ENCODE measurements at regions not wholly inside any gene's neighbourhood (a gene's known extent, or its start where the extent isn't known, plus 50 kb on each side); places are given as distances from the start of the nearest gene placed in this dataset.

DNA sequence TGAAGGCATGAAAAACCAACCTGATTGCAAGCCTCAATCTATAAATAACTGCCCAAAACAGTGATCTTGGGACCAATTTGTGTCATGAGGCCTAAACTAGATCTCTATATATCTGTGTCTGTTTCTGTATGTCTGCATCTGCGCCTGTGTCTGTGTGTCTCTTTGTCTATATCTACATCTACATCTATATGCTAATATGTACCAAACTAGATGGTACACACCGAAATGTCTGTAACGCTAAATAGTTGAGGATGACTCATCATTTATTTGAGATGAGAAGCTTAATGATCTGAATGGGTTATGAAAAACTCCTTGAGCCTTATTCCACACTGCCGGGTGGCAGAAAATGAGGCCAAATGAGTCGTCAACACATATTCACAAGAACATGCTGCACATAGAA lies 982.3 kb downstream of the ROBO2 start:
- no peak overlapping the region for H2AFZ ChIP-seq (ENCODE audit: low read length)
- TF ChIP-seq, protein P1, sequence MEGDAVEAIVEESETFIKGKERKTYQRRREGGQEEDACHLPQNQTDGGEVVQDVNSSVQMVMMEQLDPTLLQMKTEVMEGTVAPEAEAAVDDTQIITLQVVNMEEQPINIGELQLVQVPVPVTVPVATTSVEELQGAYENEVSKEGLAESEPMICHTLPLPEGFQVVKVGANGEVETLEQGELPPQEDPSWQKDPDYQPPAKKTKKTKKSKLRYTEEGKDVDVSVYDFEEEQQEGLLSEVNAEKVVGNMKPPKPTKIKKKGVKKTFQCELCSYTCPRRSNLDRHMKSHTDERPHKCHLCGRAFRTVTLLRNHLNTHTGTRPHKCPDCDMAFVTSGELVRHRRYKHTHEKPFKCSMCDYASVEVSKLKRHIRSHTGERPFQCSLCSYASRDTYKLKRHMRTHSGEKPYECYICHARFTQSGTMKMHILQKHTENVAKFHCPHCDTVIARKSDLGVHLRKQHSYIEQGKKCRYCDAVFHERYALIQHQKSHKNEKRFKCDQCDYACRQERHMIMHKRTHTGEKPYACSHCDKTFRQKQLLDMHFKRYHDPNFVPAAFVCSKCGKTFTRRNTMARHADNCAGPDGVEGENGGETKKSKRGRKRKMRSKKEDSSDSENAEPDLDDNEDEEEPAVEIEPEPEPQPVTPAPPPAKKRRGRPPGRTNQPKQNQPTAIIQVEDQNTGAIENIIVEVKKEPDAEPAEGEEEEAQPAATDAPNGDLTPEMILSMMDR (IDR thresholded peaks at IDR 0.05; ENCODE audit: extremely low read depth, low read depth, low read length): no peak

DNA sequence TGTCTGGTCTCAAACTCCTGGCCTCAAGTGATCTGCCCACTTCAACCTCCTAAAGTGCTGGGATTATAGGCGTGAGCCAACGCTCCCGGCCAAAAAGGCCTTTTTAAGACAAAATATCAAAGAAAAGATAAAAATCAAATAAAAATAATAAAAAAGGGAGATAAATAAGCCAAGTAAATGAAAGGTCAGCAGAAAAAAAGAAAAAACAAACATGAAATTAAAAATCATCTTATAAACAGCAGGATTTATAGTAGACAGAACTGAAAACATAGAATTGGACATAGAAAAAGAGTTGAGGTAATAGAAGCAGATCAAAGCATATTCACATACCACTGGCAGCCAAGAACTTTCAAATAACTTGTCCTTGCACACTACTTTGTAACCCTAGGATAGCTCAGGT lies 983.4 kb downstream of the ROBO2 start:
- no peaks in the 10 kb centered on the region for H3K4me1 ChIP-seq (ENCODE audit: insufficient read depth, low read length)
- H3K4me3 ChIP-seq (ENCODE audit: insufficient read depth, low read length): no peak overlapping the region
- H3K9me3 ChIP-seq (ENCODE audit: low read depth, low read length): no peaks in the 10 kb centered on the region
- TF ChIP-seq, protein P1 (IDR thresholded peaks at IDR 0.05; ENCODE audit: extremely low read depth, low read depth, low read length): no peak
- no peak for DNase-seq (ENCODE audit: insufficient read length, low spot score, missing footprints)
- H3K79me2 ChIP-seq (ENCODE audit: insufficient read depth, low read length): no peaks in the 10 kb centered on the region
- H3K27ac ChIP-seq (ENCODE audit: low read depth, low read length): no peak overlapping the region
- no peak overlapping the region for H3K4me2 ChIP-seq (ENCODE audit: insufficient read depth, low read length)
- H2AFZ ChIP-seq (ENCODE audit: low read length): no peak overlapping the region
- no peaks in the 10 kb centered on the region for H4K20me1 ChIP-seq (ENCODE audit: insufficient read depth, low read length)
- H3K36me3 ChIP-seq (ENCODE audit: insufficient read depth, low read length): no peaks in the 10 kb centered on the region
- no peaks in the 10 kb centered on the region for H3K27me3 ChIP-seq (ENCODE audit: insufficient read depth, low read length)

More for the DNA sequence above, 982.3 kb downstream of the ROBO2 start:
- Histone ChIP-seq H3K27me3 (ENCODE audit: insufficient read depth, low read length) (no peaks in the 10 kb centered on the region), H3K4me3 (ENCODE audit: insufficient read depth, low read length) (no peak overlapping the region), H3K4me1 (ENCODE audit: insufficient read depth, low read length) (no peaks in the 10 kb centered on the region), H3K9me3 (ENCODE audit: low read depth, low read length) (no peaks in the 10 kb centered on the region), H3K4me2 (ENCODE audit: insufficient read depth, low read length) (no peak overlapping the region), H3K79me2 (ENCODE audit: insufficient read depth, low read length) (no peaks in the 10 kb centered on the region), H3K27ac (ENCODE audit: low read depth, low read length) (no peak overlapping the region), H4K20me1 (ENCODE audit: insufficient read depth, low read length) (no peaks in the 10 kb centered on the region), H3K36me3 (ENCODE audit: insufficient read depth, low read length) (no peaks in the 10 kb centered on the region)
- DNase-seq (ENCODE audit: insufficient read length, low spot score, missing footprints): no peak

DNA sequence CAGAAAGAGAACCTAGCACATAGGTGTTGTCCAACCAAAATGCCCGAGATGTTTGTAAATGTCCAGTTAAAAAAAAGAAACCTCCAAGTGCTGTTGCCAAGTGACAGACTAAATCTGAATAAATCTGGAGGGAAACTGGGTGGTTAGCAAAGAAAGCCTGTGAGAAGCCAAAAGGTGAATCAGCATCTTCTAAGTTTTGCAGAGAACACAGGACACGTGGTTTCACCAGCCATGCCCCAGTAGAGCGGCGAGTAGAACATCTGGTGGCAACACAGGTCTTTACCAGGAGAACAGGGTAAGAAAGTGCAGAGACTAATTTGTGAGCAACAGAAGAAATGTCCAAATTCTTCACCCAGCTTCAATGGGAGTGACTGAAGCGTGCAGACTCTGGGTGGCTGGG lies 986.0 kb downstream of the ROBO2 start:
- Histone ChIP-seq H3K36me3 (ENCODE audit: insufficient read depth, low read length) (no peaks in the 10 kb centered on the region), H2AFZ (ENCODE audit: low read length) (no peak overlapping the region), H4K20me1 (ENCODE audit: insufficient read depth, low read length) (no peaks in the 10 kb centered on the region), H3K4me1 (ENCODE audit: insufficient read depth, low read length) (no peaks in the 10 kb centered on the region), H3K79me2 (ENCODE audit: insufficient read depth, low read length) (no peaks in the 10 kb centered on the region), H3K4me3 (ENCODE audit: insufficient read depth, low read length) (no peak overlapping the region), H3K27me3 (ENCODE audit: insufficient read depth, low read length) (no peaks in the 10 kb centered on the region), H3K27ac (ENCODE audit: low read depth, low read length) (no peak overlapping the region), H3K9me3 (ENCODE audit: low read depth, low read length) (no peaks in the 10 kb centered on the region), H3K4me2 (ENCODE audit: insufficient read depth, low read length) (no peak overlapping the region)
- TF ChIP-seq, protein P1 (IDR thresholded peaks at IDR 0.05; ENCODE audit: extremely low read depth, low read depth, low read length): no peak
- no peak for DNase-seq (ENCODE audit: insufficient read length, low spot score, missing footprints)

DNA sequence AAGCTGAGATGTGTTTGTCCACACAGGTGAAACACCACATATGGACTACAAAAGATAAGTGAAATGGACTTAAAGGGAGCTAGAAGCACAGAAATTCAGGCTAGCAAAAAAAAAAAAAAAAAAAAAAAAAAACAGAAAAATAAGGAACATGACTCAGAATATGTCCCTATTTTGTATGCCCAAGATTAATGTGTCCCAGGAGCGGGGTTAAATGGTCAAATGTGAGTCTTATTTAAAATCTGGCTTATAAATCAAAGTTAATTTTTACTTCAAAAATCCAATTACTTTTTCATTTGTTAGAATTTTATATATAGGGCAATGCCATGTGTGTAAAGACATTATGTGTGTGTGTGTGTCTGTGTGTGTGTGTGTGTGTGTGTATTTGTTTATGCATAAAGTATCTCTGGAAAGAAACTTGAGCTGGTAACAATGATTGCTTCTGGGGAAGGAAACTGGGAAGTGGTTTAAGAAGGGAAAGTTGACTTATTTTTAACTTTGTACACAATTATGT lies 986.5 kb downstream of the ROBO2 start:
- H4K20me1 ChIP-seq (ENCODE audit: insufficient read depth, low read length): no peaks in the 10 kb centered on the region
- H3K36me3 ChIP-seq (ENCODE audit: insufficient read depth, low read length): no peaks in the 10 kb centered on the region
- no peaks in the 10 kb centered on the region for H3K79me2 ChIP-seq (ENCODE audit: insufficient read depth, low read length)
- TF ChIP-seq, protein P1 (IDR thresholded peaks at IDR 0.05; ENCODE audit: extremely low read depth, low read depth, low read length): no peak
- H3K4me2 ChIP-seq (ENCODE audit: insufficient read depth, low read length): no peak overlapping the region
- H3K4me1 ChIP-seq (ENCODE audit: insufficient read depth, low read length): no peaks in the 10 kb centered on the region
- no peak overlapping the region for H3K4me3 ChIP-seq (ENCODE audit: insufficient read depth, low read length)
- H3K9me3 ChIP-seq (ENCODE audit: low read depth, low read length): no peaks in the 10 kb centered on the region
- no peaks in the 10 kb centered on the region for H3K27me3 ChIP-seq (ENCODE audit: insufficient read depth, low read length)
- no peak for DNase-seq (ENCODE audit: insufficient read length, low spot score, missing footprints)
- H3K27ac ChIP-seq (ENCODE audit: low read depth, low read length): no peak overlapping the region
- H2AFZ ChIP-seq (ENCODE audit: low read length): no peak overlapping the region

Data from osteoblast (primary cell).